ENCODE measurements at regions not wholly inside any gene's neighbourhood (a gene's known extent, or its start where the extent isn't known, plus 50 kb on each side); places are given as distances from the start of the nearest gene placed in this dataset.

GRCh38 chrX:84909151-84909550 is 94.5 kb upstream of the APOOL start:
- no peaks in the 10 kb centered on the region for H3K9me3 Mint-ChIP-seq
- no peaks in the 10 kb centered on the region for H3K36me3 Mint-ChIP-seq (ENCODE audit: low read depth)
- Histone ChIP-seq H3K36me3 (ENCODE audit: insufficient read depth, low read length) (no peaks in the 10 kb centered on the region), H3K27me3 (ENCODE audit: control insufficient read depth in 1 of 2, insufficient read depth in 2 of 2, low read length in 2 of 2) (no peaks in the 10 kb centered on the region), H3K27ac (ENCODE audit: low read depth in 1 of 2, low read length in 2 of 2) (no peak overlapping the region), H3K9me3 (ENCODE audit: control insufficient read depth in 1 of 2, insufficient read depth in 1 of 2, low read length in 2 of 2) (no peaks in the 10 kb centered on the region), H3K4me3 (ENCODE audit: low read length) (no peak overlapping the region), H3K4me1 (ENCODE audit: insufficient read depth, low read length) (no peaks in the 10 kb centered on the region)
- TF ChIP-seq CTCF (IDR thresholded peaks at IDR 0.05), result no peak
- no peak overlapping the region for H3K27ac Mint-ChIP-seq
- no peak overlapping the region for H3K4me3 Mint-ChIP-seq
- intact Hi-C loops (cut with DNase I, micrococcal nuclease), result no loop called here
- no peaks in the 10 kb centered on the region for H3K27me3 Mint-ChIP-seq
- DNase-seq (no peak), ATAC-seq (ENCODE audit: poor library complexity) (no peak)
- ChIA-PET POLR2A (no interaction called here), CTCF (no interaction called here)
- H3K4me1 Mint-ChIP-seq (ENCODE audit: low read depth), result no peaks in the 10 kb centered on the region

- CTCF ChIA-PET, result no interaction called here
- no peaks in the 10 kb centered on the region for H3K4me1 Mint-ChIP-seq (ENCODE audit: low read depth)
- H3K4me3 Mint-ChIP-seq, result no peak overlapping the region
- Histone ChIP-seq H3K9me3 (ENCODE audit: control insufficient read depth in 1 of 2, insufficient read depth in 1 of 2, low read length in 2 of 2) (no peaks in the 10 kb centered on the region), H3K36me3 (ENCODE audit: insufficient read depth, low read length) (no peaks in the 10 kb centered on the region), H3K27ac (ENCODE audit: low read depth in 1 of 2, low read length in 2 of 2) (no peak overlapping the region), H3K4me3 (ENCODE audit: low read length) (no peak overlapping the region), H3K4me1 (ENCODE audit: insufficient read depth, low read length) (no peaks in the 10 kb centered on the region), H3K27me3 (ENCODE audit: control insufficient read depth in 1 of 2, insufficient read depth in 2 of 2, low read length in 2 of 2) (peaks cover 0 to 2% of the 10 kb centered on the region in 2 experiments)
- POLR2A ChIA-PET, result no interaction called here
- H3K27ac Mint-ChIP-seq, result no peak overlapping the region
- TF ChIP-seq CTCF (IDR thresholded peaks at IDR 0.05), result no peak
- no peaks in the 10 kb centered on the region for H3K27me3 Mint-ChIP-seq
- no peak for ATAC-seq (ENCODE audit: poor library complexity)
- no peak for DNase-seq
- intact Hi-C loops (cut with DNase I, micrococcal nuclease), result no loop called here
- no peaks in the 10 kb centered on the region for H3K9me3 Mint-ChIP-seq
- H3K36me3 Mint-ChIP-seq (ENCODE audit: low read depth), result no peaks in the 10 kb centered on the region
Observed at GRCh38 chrX:84924624-84925023, 79.1 kb upstream of the APOOL start.

GRCh38 chrX:84932814-84933213 is 70.9 kb upstream of the APOOL start:
- POLR2A ChIA-PET, result no interaction called here
- TF ChIP-seq CTCF (IDR thresholded peaks at IDR 0.05), result no peak
- no peak overlapping the region for H3K4me3 ChIP-seq (ENCODE audit: low read length)
- Mint-ChIP-seq H3K27me3 (no peaks in the 10 kb centered on the region), H3K9me3 (no peaks in the 10 kb centered on the region), H3K4me1 (ENCODE audit: low read depth) (no peaks in the 10 kb centered on the region), H3K36me3 (ENCODE audit: low read depth) (no peaks in the 10 kb centered on the region), H3K4me3 (no peak overlapping the region), H3K27ac (no peak overlapping the region)
- intact Hi-C loops (cut with DNase I, micrococcal nuclease), result no loop called here
- CTCF ChIA-PET, result no interaction called here
- H3K4me1 ChIP-seq (ENCODE audit: insufficient read depth, low read length), result no peaks in the 10 kb centered on the region
- H3K27me3 ChIP-seq (ENCODE audit: control insufficient read depth in 1 of 2, insufficient read depth in 2 of 2, low read length in 2 of 2), result no peaks in the 10 kb centered on the region
- no peaks in the 10 kb centered on the region for H3K36me3 ChIP-seq (ENCODE audit: insufficient read depth, low read length)
- H3K27ac ChIP-seq (ENCODE audit: low read depth in 1 of 2, low read length in 2 of 2), result no peak overlapping the region
- no peak for DNase-seq
- no peak for ATAC-seq (ENCODE audit: poor library complexity)
- H3K9me3 ChIP-seq (ENCODE audit: control insufficient read depth in 1 of 2, insufficient read depth in 1 of 2, low read length in 2 of 2), result peaks cover 0 to 6% of the 10 kb centered on the region in 2 experiments
